ENCODE measurements at regions not wholly inside any gene's neighbourhood (a gene's known extent, or its start where the extent isn't known, plus 50 kb on each side); places are given as distances from the start of the nearest gene placed in this dataset.

GRCh38 chr4:31580843-31581242, 860.7 kb downstream of the PCDH7 start:
- TF ChIP-seq POLR2A (IDR thresholded peaks at IDR 0.05; ENCODE audit: low read depth, low read length) (no peak), TAF1 (IDR thresholded peaks at IDR 0.05; ENCODE audit: borderline replicate concordance, low read depth, low read length) (no peak), POLR2AphosphoS5 (IDR thresholded peaks at IDR 0.05; ENCODE audit: low read depth, low read length) (no peak)
